GM18511 (cell line): ENCODE measurements at regions not wholly inside any gene's neighbourhood (a gene's known extent, or its start where the extent isn't known, plus 50 kb on each side); places are given as distances from the start of the nearest gene placed in this dataset.

Experiments
- ATAC-seq: cut with Tn5 transposase; IDR thresholded peaks from one replicate; pipeline ENCODE4 v1.9.1; 2021; ENCODE audit warnings: mild to moderate bottlenecking, moderate library complexity; ENCODE audit not compliant: unreplicated experiment

DNA sequence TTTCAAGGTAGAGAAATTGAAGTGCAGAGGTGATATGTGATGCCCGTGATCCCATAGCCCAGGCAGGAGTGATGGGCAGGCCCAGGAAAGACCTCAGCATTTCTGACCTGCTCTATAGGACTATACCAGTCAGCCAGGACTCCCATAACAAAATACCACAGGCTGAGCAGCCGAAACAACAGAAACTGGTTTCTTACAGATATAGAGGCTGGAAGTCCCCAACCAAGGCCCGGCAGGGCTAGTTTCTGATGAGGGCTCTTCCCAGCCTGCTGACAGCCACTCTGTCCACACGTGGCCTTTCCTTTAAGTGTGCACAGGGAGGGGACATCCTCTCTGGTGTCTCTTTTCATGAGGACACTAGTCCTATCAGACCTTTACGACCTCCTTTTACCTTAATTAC lies 104.2 kb upstream of the AGAP1 start:
- no peak for ATAC-seq

DNA sequence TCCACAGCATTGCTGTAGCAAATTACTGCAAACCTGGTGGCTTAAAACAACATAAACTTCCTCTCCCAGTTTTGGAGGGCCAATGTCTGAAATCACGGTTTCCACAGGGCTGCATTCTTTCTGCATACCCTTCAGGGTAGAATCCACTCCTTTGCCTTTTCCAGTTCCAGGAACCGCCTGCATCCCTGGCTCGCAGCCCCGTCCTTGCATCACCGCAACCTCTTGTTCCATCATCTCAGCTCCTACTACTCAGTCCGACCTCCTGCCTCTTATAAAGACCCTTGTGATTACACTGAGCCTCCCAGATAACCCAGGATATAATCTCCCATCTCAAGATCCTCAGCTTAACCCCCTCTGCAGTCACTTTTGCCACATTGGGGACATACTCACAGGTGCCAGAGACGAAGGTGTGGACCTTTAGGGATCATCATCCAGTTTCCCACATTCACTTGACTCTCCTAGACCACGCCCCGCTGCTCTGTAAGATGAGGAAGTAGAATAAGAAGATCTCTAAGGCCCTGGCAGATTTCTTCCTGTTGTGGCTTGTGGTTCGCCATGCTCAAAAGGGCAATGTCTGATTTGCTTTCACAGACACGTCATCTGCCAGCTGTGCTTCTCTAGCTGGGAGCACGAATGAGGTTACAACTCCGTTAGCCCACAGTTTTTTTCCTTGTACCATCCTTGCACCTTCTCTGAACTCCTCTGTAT lies 103.6 kb upstream of the AGAP1 start:
- no peak for ATAC-seq

DNA sequence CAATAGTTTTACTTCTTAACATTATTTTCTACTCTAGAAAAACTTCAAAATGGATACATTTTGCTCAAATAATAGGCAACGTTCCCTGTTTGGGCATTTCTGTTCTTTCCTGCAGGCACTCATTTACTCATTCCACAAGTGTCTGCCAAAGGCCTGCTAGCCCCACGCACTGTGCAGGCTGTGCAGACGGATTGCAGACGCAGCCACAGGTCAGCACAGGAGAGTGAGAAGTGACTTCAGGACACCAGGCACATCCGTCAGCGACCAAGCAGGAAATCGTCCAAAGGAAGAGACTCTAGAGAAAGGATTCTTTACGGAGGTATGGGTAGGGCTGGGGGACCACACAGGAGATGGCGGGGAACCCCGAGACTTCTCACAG lies 103.0 kb upstream of the AGAP1 start:
- ATAC-seq = no peak

DNA sequence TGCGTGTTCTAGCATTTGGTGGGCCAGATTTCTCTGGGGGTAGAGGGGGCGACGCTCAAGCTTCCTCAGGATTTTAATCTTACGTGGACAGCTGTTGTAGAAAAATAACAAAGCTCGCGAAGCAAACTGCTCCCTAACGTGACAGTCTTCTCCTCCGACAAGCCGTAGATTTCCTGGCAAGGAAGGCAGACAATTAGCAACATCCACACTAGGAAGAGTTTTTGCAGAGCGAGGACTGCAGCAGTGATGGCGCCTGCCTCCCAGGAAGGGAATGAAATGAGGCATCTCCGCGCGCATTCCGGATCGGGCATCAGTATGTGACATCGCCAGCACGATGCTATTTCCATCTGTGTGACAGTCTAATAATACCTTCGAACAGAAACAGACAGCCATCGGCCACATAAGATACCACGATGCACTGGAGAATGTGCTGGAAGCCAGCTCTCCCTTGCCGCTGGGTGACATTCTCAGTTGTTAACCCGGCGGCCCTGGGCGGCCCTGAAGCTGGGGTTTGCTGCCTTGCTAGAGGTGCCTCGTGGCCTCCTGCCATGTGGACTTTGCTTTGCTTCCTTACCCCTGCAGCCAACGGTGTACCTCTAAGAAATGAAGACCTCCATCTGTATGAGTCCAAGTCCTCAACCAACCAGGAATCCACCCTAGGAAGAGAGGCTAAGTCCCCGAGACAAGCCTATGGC lies 101.8 kb upstream of the AGAP1 start:
- no peak for ATAC-seq

DNA sequence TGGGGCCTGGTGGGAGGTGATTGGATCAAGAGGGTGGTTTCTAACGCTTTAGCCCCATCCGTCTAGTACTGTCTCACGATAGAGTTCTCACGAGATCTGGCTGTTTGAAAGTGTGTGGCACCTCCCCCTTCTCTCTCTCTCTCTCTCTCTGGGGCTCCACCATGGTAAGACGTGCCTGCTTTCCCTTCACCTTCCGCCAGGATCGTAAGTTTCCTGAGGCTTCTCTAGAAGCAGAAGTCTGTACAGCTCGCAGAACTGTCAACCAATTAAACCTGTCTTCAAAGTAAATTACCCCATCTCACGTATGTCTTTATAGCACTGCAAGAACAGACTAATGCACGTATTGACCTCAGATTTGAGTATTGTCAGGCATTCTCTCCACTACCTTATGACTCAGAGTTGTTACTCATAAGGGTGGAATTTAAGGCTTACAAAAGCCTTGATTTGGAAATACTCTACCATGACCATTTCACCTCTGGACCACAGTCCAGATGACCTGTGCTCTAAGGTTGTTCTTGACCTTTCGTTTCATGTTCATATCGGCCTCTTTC lies 99.5 kb upstream of the AGAP1 start:
- ATAC-seq = no peak

DNA sequence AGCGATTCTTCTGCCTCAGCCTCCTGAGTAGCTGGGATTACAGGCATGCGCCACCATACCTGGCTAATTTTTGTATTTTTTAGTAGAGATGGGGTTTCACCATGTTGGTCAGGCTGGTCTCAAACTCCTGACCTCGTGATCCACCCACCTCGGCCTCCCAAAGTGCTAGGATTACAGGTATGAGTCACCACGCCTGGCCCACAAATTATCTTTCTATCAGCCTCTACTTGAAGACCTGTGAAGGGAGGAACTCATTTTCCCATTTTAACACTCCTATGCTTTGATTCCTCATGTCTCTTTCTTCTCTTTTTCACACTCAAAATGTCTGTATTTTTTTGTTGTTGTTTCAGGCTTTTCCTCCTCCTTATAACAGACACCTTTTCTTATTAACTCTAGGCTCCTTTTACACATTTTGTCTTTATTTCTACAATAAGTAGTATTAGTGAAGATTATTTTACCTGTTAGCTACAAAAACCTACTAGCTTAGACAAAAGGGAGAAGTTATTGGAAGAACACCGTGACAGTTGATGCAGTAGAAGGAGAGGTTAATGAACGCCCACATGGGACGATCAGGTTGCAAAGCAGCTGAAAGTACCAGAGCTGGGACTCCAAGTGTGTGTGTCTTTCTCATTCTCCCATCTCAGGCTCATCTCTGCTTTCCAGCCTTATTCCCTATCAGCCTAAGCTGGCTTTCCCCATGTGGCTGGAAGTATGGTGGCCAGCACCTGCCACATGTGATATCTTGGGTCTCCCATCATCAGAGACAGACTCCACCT lies 97.6 kb upstream of the AGAP1 start:
- no peak for ATAC-seq

DNA sequence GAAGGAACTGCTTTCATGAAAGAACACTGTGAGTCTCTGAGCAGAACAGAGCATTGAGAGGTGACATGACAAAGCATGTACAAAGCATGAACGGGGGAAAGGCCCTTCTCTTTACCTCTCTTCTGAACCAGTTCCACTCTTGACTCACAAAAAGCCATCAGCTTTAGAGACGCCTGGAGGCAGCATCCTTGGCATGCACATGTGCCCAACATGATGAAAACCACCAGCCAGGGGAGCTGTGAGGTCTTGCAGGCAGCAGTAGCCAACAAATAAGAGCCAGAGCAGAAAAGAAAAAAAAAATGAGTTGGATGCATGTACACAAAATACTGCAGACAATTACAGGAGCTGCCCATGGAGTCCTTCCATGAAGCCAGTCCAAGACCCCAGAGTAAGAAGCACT lies 95.5 kb upstream of the AGAP1 start:
- no peak for ATAC-seq

DNA sequence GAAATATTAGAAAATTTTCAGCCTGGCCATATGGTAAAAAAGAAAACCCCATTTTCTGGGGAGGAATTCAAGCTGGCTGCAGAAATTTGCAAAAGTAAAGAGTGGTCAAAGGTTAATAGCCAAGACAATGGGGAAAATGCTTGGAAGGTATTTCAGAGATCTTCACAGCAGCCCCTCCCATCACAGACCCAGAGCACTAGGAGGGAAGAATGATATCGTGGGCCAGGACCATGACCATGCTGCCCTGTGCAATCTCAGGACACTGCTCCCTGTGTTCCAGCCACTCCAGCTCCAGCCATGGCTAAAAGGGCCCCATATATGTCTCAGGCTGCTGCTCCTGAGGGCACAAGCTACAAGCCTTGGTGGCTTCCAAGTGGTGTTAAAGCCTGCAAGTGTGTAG lies 93.9 kb upstream of the AGAP1 start:
- no peak for ATAC-seq

DNA sequence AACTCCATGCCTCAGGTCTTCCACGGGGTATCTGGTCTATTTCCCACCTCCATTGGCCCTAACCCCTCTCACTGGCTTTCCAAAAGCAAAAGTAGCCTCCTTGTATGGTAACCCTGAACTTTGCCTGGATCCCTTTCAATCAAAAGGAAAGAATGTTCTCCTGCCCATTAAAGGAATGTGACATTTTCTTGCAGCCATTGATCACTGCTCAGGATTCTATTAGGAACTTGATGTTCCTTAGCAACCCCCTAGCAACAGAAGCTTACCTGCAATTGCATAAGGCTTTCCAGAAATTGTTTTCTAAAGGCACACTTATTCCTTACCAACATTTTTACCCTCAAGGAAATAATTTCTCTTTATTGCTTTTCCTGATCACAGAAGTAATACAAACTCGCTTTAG lies 91.4 kb upstream of the AGAP1 start:
- no peak for ATAC-seq

DNA sequence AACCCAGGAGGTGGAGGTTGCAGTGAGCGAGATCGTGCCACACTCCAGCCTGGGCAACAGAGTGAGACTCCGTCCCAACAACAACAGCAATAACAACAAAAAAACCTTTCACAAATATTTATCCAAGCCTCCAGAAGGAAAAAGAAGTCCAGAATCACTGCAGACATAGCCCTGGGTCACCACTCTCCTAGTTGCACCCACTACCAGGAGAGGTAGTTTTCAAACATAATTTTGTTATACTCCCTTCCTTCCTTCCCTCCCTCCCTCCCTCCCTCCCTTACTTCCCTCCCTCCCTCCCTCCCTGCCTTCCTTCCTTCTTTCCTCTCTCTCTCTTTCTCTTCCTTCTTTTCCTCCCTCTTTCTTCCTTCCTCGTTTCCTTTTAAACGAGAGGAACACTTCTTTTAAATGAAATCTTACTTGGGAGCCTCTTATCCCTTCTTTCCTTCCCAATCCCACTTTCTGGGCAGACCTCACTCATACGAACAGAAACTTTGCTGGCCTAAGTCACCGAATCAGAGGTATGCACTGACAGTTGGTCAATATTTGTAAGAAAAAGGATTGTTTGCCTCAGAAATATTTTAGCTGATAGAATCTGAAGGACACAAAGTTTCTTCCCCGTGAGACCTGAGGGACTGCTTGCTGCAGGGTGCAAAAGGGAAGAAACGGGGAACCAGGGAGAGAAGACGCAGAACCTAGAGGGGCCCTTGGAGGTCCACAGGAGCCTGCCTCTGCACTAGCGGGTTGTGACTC lies 88.1 kb upstream of the AGAP1 start:
- ATAC-seq = no peak

DNA sequence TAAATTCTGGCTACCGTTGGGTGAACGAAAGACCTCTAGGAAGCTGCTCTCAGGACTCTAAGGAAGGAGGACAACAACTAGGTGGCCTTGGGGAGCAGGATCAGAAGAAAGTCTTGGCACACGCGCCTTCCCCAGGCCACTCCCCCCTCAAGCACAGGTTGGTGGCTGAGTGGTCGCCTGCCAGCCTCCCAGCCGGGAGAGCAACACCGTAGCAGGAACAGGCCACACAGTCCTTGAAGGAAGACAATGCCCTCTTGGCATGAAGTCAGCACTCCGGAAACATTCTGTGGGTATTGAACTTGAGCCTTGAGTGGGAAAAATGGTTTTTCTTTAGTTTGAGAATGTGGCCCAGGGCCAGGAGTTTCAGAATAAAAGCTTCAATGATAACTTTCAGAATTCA lies 87.4 kb upstream of the AGAP1 start:
- no peak for ATAC-seq

DNA sequence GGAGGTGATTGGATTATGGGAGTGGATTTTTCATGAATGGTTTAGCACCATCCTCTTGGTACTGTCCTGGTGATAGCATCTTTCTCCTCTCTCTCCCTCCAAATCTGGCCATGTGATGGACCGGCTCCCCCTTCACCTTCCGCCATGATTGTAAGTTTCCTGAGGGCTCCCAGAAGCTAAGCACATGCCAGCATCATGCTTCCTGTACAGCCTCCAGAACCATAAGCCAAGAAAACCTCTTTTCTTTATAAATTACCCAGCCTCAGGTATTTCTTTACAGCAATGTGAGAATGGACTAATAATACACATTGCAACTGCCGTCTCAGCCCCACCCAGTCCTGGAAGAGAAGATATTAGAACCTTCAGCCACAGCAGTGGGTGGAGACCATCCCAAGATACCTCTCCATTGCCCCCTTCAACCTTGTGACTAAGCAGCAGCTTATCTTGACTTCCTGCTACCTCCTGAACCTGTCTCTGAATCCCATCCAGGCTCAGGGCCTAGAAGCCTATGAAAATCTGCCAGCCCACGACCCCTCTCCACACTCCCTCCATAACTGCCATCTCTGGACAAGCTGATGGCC lies 81.8 kb upstream of the AGAP1 start:
- no peak for ATAC-seq

DNA sequence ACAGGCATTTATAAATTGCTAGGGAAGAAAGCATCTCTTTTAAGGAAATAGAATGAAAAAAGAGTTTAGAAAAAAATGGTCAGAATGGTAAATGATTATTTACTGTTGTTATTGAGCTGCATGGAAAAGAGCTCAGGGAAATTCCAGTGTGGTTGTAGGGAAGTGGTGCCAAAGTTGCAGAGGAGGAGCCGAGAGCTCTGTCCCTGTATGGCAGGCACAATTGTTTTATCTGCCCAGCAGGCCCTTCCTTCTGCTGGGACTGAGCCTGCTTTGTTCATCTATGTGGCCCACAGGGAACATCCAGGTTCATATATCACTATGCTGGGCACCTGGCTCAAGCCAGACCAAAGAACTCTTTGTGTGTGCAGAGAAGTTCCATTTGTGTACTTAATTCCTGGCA lies 80.8 kb upstream of the AGAP1 start:
- no peak for ATAC-seq

DNA sequence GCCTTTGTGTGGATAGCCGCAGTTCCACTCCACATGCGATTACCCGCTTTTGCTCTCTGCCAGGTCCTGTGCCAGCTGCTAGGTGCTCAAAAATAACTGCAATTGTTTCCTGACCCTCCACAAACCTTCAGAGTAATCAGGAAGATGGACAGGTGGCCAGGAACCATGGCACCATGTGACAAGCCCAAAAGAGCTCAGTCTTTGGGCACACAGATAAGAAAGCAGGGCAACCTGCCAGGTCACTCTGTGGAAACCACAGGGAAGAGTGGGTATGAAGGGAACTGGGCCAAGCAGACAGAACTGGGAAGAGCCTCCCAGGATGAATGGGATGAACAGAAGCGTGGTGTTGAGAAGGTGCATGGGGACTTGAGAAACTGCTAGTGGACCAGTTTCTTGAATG lies 79.4 kb upstream of the AGAP1 start:
- no peak for ATAC-seq

DNA sequence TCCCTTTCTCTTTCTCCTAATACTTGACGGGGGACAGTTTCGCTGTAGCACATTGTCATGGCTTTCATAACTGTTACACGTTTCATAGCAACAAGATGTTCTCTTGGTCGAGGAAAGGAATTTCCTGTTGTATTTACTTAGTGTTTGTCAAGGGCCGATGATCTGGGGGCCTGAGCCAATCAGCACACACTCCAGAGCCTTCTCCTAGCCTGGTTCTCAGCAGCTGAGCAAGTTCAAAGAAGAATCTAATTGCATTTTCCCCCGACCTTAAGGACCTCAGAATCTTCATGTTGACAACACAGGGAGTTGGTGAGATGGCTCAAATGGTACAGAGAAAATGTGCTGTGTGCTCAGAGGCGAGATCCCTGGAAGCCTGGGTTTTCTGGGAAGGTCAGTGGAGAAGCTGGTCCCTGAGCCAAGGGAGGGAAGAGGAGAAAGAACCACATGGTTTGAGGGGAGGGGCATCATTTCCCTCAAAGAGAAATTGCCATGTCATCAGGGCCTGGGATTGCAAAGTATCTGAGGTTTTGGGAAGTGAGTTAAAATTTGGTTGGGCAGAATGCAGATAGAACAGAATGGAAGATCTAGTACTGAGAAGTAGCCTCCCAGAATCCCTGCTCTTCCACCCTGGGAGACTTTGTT lies 76.9 kb upstream of the AGAP1 start:
- ATAC-seq = no peak

DNA sequence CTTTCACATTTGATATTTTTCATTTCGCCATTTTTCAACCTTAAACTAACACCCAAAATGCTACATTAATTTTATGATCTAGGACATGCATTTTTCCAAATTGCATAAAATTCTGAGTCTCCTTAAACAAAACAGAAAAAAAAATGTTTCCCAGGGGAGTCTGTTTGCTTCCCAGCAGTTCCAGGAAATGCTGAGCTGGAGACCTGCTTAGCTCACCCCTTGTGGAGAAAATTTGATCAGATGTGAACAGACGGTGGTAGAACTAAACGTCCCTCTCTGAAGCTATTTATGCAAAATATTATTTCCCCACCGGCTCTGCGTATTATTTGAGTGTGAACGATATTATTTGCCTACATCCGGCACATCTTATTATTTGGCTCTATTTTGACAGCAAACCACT lies 74.9 kb upstream of the AGAP1 start:
- no peak for ATAC-seq

DNA sequence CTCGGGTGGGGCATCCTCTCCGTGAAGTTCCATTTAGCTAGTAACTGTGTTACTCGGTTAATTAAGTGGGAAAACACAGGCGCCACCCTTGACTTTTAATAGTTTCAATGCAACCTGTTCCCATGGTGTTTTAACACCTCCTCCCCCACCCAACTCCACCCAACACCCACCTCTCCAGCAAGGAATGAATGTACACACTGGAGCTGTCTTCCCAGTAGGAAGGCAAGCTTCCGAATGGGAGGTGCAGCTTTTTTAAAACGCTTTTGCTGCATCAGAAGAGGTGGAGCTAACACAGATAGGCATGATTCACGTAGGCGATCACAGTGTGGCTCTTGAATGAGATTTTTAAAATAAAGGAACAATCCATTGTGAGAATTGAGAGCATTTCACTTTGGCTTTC lies 73.8 kb upstream of the AGAP1 start:
- no peak for ATAC-seq

DNA sequence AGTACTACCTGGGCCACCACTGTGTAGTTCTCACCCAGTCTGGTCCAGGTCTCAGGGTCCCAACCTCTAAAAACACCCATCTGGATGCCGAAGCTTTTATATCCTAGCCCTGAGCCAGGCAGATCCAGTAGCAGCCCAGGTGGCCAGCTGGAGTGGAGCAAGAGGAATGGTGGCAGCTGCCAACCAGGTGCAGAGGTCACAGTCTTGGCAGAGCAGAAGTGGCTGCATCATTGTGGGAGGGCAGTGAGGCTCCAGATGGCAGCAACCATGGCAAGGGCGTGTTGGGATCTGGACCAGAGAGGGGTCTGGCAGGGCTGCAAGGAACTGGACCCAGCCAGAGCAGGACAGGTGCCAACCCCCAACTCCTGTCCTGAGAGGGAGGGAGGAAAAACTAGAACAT lies 72.2 kb upstream of the AGAP1 start:
- ATAC-seq = no peak

DNA sequence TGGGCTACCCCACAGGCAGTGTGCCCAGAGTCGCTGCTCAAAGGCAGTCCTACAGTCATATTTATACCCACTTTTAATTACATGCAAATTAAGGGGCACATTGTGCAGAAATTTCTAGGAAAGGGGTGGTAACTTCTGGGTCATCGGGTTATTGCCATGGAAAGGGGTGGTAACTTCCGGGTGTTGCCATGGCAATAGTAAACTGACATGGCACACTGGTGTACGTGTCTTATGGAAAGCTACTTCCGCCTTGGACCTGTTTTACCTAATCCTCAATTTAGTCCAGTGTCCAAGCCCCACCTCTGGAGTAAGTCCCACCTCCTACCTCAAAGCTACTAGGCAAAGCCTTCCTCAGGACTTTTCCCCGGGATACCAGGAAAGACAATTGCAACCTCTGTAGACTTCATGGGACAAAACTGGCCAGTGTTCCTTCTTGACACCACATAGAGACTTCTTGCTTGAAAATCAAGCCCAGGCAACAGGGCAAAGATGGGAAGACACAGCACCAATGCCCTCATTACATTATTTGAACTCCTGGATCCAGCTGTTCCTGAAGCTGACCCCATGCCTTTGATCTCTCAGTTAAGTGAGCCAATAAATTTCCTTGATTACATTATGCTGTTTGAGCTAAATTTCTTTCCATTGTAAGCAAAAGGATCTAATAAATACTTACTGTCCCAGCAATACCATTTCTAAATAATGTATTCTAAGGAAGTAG lies 63.3 kb upstream of the AGAP1 start:
- ATAC-seq = no peak
